ENCODE measurements at regions not wholly inside any gene's neighbourhood (a gene's known extent, or its start where the extent isn't known, plus 50 kb on each side); places are given as distances from the start of the nearest gene placed in this dataset.

GRCh38 chr4:111214371-111214770, 591.5 kb upstream of the PITX2 start:
- no peak overlapping the region for H3K4me3 ChIP-seq
- H3K4me1 ChIP-seq (replicated peaks in 1 of 2), result no peaks in the 10 kb centered on the region
- no peaks in the 10 kb centered on the region for H3K9me3 ChIP-seq (replicated peaks in 1 of 3)
- no peaks in the 10 kb centered on the region for H3K27me3 ChIP-seq
- no peak overlapping the region for H3K27ac ChIP-seq
- no peak for DNase-seq
- H3K36me3 ChIP-seq (replicated peaks in 1 of 2), result no peaks in the 10 kb centered on the region
- intact Hi-C loops (cut with DNase I), result no loop called here
- WGBS, 4 donors, result 59 to 88% (median 74%) methylated on average over 1 of the region's 1 CpG
- no peak for TF ChIP-seq CTCF (IDR thresholded peaks at IDR 0.05)
- no peak for TF ChIP-seq POLR2A (IDR thresholded peaks at IDR 0.05)

GRCh38 chr4:111215755-111216154, 592.9 kb upstream of the PITX2 start:
- Histone ChIP-seq H3K4me1 (replicated peaks in 1 of 2) (no peaks in the 10 kb centered on the region), H3K27ac (no peak overlapping the region), H3K4me3 (no peak overlapping the region), H3K27me3 (no peaks in the 10 kb centered on the region), H3K36me3 (replicated peaks in 1 of 2) (no peaks in the 10 kb centered on the region), H3K9me3 (replicated peaks in 1 of 3) (no peaks in the 10 kb centered on the region)
- no peak for TF ChIP-seq POLR2A (IDR thresholded peaks at IDR 0.05)
- no peak for TF ChIP-seq CTCF (IDR thresholded peaks at IDR 0.05)
- DNase-seq, result no peak
- intact Hi-C loops (cut with DNase I), result no loop called here

GRCh38 chr4:111216791-111217190, 593.9 kb upstream of the PITX2 start:
- Histone ChIP-seq H3K9me3 (replicated peaks in 1 of 3) (no peaks in the 10 kb centered on the region), H3K4me1 (replicated peaks in 1 of 2) (no peaks in the 10 kb centered on the region), H3K27me3 (no peaks in the 10 kb centered on the region), H3K4me3 (no peak overlapping the region), H3K27ac (no peak overlapping the region), H3K36me3 (replicated peaks in 1 of 2) (no peaks in the 10 kb centered on the region)
- intact Hi-C loops (cut with DNase I), result no loop called here
- DNase-seq, result no peak
- no peak for TF ChIP-seq POLR2A (IDR thresholded peaks at IDR 0.05)
- no peak for TF ChIP-seq CTCF (IDR thresholded peaks at IDR 0.05)

GRCh38 chr4:111221371-111221770, 598.5 kb upstream of the PITX2 start:
- Histone ChIP-seq H3K4me1 (replicated peaks in 1 of 2) (no peaks in the 10 kb centered on the region), H3K27ac (no peak overlapping the region), H3K4me3 (no peak overlapping the region), H3K9me3 (replicated peaks in 1 of 3) (no peaks in the 10 kb centered on the region), H3K27me3 (no peaks in the 10 kb centered on the region), H3K36me3 (replicated peaks in 1 of 2) (no peaks in the 10 kb centered on the region)
- TF ChIP-seq CTCF (IDR thresholded peaks at IDR 0.05), result no peak
- TF ChIP-seq POLR2A (IDR thresholded peaks at IDR 0.05), result no peak
- DNase-seq, result no peak
- intact Hi-C loops (cut with DNase I), result no loop called here
